ENCODE measurements at regions not wholly inside any gene's neighbourhood (a gene's known extent, or its start where the extent isn't known, plus 50 kb on each side); places are given as distances from the start of the nearest gene placed in this dataset.

GRCh38 chr2:48912110-48912509 lies 156.6 kb upstream of the LHCGR start:
- no peaks in the 10 kb centered on the region for H3K4me1 ChIP-seq (ENCODE audit: control insufficient read depth, insufficient read depth, low read length)
- DNase-seq (ENCODE audit: low read depth): peak; percentile 4
- no peak overlapping the region for H3K9ac ChIP-seq (ENCODE audit: low read length)
- H3K36me3 ChIP-seq (ENCODE audit: control insufficient read depth, insufficient read depth, low read length, severe bottlenecking): no peaks in the 10 kb centered on the region
- H3K4me3 ChIP-seq (ENCODE audit: low read length): no peak overlapping the region
- H3K27me3 ChIP-seq (replicated peaks; ENCODE audit: control insufficient read depth, insufficient read depth, low read length): peaks cover 2% of the 10 kb centered on the region
- H3K9me3 ChIP-seq (ENCODE audit: control insufficient read depth, low read length): no peaks in the 10 kb centered on the region

DNA sequence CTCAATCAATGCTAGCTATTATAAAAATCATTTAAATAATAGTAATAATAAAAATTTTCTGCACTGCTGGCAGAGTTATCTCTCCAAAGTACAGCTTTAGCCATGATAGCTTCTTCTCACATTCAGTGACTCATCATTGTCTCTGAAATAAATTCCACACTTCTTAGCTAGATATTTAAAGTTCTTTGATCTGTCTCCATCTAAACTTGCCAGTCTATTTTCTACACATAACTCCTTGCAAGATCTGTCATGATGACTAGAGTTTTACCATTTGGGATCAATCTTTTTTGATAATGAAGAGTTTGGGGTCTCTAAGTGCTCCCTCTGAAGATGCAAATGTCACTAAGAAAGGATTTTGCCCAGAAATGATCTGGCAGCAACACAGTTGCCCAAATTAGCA lies 155.4 kb upstream of the LHCGR start:
- no peak overlapping the region for H3K9ac ChIP-seq (ENCODE audit: low read length)
- no peak overlapping the region for H3K4me3 ChIP-seq (ENCODE audit: low read length)
- no peaks in the 10 kb centered on the region for H3K36me3 ChIP-seq (ENCODE audit: control insufficient read depth, insufficient read depth, low read length, severe bottlenecking)
- peaks cover 2% of the 10 kb centered on the region for H3K27me3 ChIP-seq (replicated peaks; ENCODE audit: control insufficient read depth, insufficient read depth, low read length)
- no peaks in the 10 kb centered on the region for H3K9me3 ChIP-seq (ENCODE audit: control insufficient read depth, low read length)
- no peak for DNase-seq (ENCODE audit: low read depth)
- H3K4me1 ChIP-seq (ENCODE audit: control insufficient read depth, insufficient read depth, low read length): no peaks in the 10 kb centered on the region

- Histone ChIP-seq H3K4me1 (ENCODE audit: control insufficient read depth, insufficient read depth, low read length) (no peaks in the 10 kb centered on the region), H3K36me3 (ENCODE audit: control insufficient read depth, insufficient read depth, low read length, severe bottlenecking) (no peaks in the 10 kb centered on the region), H3K9ac (ENCODE audit: low read length) (no peak overlapping the region), H3K27me3 (replicated peaks; ENCODE audit: control insufficient read depth, insufficient read depth, low read length) (peaks cover 8% of the 10 kb centered on the region), H3K9me3 (ENCODE audit: control insufficient read depth, low read length) (no peaks in the 10 kb centered on the region), H3K4me3 (ENCODE audit: low read length) (no peak overlapping the region)
- no peak for DNase-seq (ENCODE audit: low read depth)
Measured at GRCh38 chr2:48906633-48907032, 151.1 kb upstream of the LHCGR start.

GRCh38 chr2:48905696-48906095 lies 150.2 kb upstream of the LHCGR start:
- Histone ChIP-seq H3K4me3 (ENCODE audit: low read length) (no peak overlapping the region), H3K4me1 (ENCODE audit: control insufficient read depth, insufficient read depth, low read length) (peaks cover 3% of the 10 kb centered on the region), H3K9me3 (ENCODE audit: control insufficient read depth, low read length) (no peaks in the 10 kb centered on the region), H3K36me3 (ENCODE audit: control insufficient read depth, insufficient read depth, low read length, severe bottlenecking) (no peaks in the 10 kb centered on the region), H3K9ac (ENCODE audit: low read length) (no peak overlapping the region), H3K27me3 (replicated peaks; ENCODE audit: control insufficient read depth, insufficient read depth, low read length) (peaks cover 8% of the 10 kb centered on the region)
- no peak for DNase-seq (ENCODE audit: low read depth)

GRCh38 chr2:48902521-48902920 lies 147.0 kb upstream of the LHCGR start:
- no peak for DNase-seq (ENCODE audit: low read depth)
- H3K9ac ChIP-seq (ENCODE audit: low read length): no peak overlapping the region
- H3K9me3 ChIP-seq (ENCODE audit: control insufficient read depth, low read length): no peaks in the 10 kb centered on the region
- H3K4me1 ChIP-seq (ENCODE audit: control insufficient read depth, insufficient read depth, low read length): peaks cover 7% of the 10 kb centered on the region
- H3K4me3 ChIP-seq (ENCODE audit: low read length): no peak overlapping the region
- H3K36me3 ChIP-seq (ENCODE audit: control insufficient read depth, insufficient read depth, low read length, severe bottlenecking): no peaks in the 10 kb centered on the region
- peaks cover 6% of the 10 kb centered on the region for H3K27me3 ChIP-seq (replicated peaks; ENCODE audit: control insufficient read depth, insufficient read depth, low read length)

- DNase-seq (ENCODE audit: low read depth): peak; percentile 7
- Histone ChIP-seq H3K9ac (ENCODE audit: low read length) (no peak overlapping the region), H3K27me3 (replicated peaks; ENCODE audit: control insufficient read depth, insufficient read depth, low read length) (peaks cover 6% of the 10 kb centered on the region), H3K4me1 (ENCODE audit: control insufficient read depth, insufficient read depth, low read length) (peaks cover 7% of the 10 kb centered on the region), H3K36me3 (ENCODE audit: control insufficient read depth, insufficient read depth, low read length, severe bottlenecking) (no peaks in the 10 kb centered on the region), H3K9me3 (ENCODE audit: control insufficient read depth, low read length) (no peaks in the 10 kb centered on the region), H3K4me3 (ENCODE audit: low read length) (no peak overlapping the region)
Measured at GRCh38 chr2:48901416-48901815, 145.9 kb upstream of the LHCGR start.

DNA sequence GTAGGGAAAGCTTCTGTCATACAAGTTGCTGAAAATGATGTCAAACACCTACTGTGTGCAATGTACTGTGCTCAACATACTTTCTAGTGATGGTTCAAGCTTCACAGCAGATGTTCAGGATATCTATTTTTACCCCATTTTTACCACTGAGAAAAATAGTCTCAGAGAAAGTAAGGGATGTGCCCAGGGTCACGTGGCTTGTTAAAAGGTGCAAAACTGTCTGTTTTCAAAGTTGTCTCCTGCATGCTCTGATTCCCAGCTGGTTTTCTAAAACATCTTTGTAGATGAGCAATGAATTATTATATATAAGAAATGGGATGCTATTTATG lies 145.5 kb upstream of the LHCGR start:
- Histone ChIP-seq H3K4me1 (ENCODE audit: control insufficient read depth, insufficient read depth, low read length) (peaks cover 7% of the 10 kb centered on the region), H3K27me3 (replicated peaks; ENCODE audit: control insufficient read depth, insufficient read depth, low read length) (peaks cover 6% of the 10 kb centered on the region), H3K4me3 (ENCODE audit: low read length) (no peak overlapping the region), H3K9ac (ENCODE audit: low read length) (no peak overlapping the region), H3K36me3 (ENCODE audit: control insufficient read depth, insufficient read depth, low read length, severe bottlenecking) (no peaks in the 10 kb centered on the region), H3K9me3 (ENCODE audit: control insufficient read depth, low read length) (no peaks in the 10 kb centered on the region)
- DNase-seq (ENCODE audit: low read depth): no peak

DNA sequence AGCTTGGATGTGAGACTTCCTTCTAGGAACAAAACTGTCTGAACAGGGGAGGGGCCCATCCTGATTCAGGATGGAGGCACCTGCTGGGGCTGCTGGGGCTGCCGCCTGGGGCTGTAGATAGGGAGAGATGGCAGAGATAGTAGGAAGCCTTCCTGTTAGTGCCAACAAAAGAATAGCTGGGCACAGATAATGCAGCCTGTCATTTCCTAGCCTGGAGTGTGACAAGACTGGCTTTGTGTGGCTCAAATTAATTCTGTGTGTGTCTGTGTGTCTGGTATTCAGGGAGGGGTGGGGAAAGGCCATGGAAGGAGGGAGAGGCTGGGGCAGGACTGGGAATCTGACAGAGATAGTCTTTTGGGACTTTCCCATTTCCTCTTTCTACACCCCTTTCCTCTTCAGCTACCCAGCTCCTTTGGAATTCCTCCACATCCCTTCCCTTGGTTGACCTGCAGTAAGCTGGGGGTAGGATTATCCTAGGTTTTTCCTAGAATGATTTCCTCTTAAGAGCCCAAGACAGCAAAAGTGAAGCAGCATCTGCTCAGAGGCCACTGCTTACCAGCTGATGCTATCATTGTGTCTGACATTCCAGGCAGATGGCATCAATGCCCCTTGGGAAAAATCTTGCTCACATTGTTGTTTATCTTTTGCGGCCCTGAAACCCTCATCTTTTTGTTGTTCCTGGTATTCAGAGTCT lies 144.9 kb upstream of the LHCGR start:
- H3K9me3 ChIP-seq (ENCODE audit: control insufficient read depth, low read length): no peaks in the 10 kb centered on the region
- no peak overlapping the region for H3K4me3 ChIP-seq (ENCODE audit: low read length)
- H3K27me3 ChIP-seq (replicated peaks; ENCODE audit: control insufficient read depth, insufficient read depth, low read length): peaks cover 5% of the 10 kb centered on the region
- H3K36me3 ChIP-seq (ENCODE audit: control insufficient read depth, insufficient read depth, low read length, severe bottlenecking): no peaks in the 10 kb centered on the region
- H3K9ac ChIP-seq (ENCODE audit: low read length): no peak overlapping the region
- H3K4me1 ChIP-seq (ENCODE audit: control insufficient read depth, insufficient read depth, low read length): peaks cover 7% of the 10 kb centered on the region
- peak; percentile 44 for DNase-seq (ENCODE audit: low read depth)

DNA sequence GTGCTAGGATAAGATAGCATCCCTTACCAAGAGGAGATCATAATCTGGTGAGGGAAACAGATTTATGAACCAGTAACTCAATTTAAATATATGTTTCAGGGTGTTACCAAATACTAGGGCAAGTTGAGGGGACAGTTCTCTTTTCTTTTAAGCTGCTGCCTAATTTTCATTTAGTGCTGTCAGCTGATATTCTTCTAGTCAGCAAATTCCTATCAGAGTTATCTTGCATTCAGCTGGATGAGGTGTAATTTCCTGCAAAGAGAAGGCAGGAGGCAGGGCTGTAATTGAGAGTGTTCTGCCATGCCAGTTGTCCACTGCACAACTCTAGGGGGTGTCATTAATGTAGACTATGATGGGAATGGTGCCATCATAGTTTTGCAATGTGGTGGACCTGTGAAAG lies 141.3 kb upstream of the LHCGR start:
- DNase-seq (ENCODE audit: low read depth): no peak
- no peaks in the 10 kb centered on the region for H3K36me3 ChIP-seq (ENCODE audit: control insufficient read depth, insufficient read depth, low read length, severe bottlenecking)
- H3K4me1 ChIP-seq (ENCODE audit: control insufficient read depth, insufficient read depth, low read length): peaks cover 7% of the 10 kb centered on the region
- H3K9me3 ChIP-seq (ENCODE audit: control insufficient read depth, low read length): no peaks in the 10 kb centered on the region
- H3K9ac ChIP-seq (ENCODE audit: low read length): no peak overlapping the region
- peaks cover 6% of the 10 kb centered on the region for H3K27me3 ChIP-seq (replicated peaks; ENCODE audit: control insufficient read depth, insufficient read depth, low read length)
- H3K4me3 ChIP-seq (ENCODE audit: low read length): no peak overlapping the region

DNA sequence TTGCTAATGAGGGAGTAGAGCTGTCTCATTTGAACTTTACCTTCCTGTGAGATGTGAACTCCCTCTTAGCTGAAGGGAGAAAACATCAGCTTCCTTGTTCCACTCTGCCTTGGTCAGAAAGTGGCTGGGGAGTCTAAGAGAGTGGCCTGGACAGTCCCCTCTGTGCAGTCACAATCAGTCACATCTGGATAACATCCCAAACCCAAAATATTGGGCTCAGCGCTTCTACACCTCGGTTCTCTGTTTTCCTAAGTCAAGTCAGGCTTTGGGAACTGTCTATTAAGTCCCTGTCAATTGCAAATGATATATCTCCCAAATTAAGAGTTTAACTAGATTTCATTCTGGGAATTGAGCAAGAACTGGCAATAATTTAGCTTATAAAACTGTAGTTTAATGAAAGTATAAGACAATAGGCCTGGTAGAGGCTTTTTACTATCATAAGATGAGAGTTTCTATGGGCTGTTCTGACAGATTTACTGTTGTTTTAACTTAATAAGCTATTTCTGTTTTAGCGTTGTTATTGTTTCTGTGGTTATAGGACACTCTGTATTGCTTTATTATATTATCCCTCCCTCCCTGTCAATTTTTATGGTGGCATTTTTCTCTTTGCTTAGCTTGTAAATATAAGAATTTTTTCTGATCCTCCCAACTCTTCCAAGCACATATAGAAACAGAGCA lies 135.1 kb upstream of the LHCGR start:
- no peaks in the 10 kb centered on the region for H3K4me1 ChIP-seq (ENCODE audit: control insufficient read depth, insufficient read depth, low read length)
- H3K9ac ChIP-seq (ENCODE audit: low read length): no peak overlapping the region
- no peaks in the 10 kb centered on the region for H3K9me3 ChIP-seq (ENCODE audit: control insufficient read depth, low read length)
- DNase-seq (ENCODE audit: low read depth): no peak
- no peak overlapping the region for H3K4me3 ChIP-seq (ENCODE audit: low read length)
- H3K27me3 ChIP-seq (replicated peaks; ENCODE audit: control insufficient read depth, insufficient read depth, low read length): peaks cover 14% of the 10 kb centered on the region
- no peaks in the 10 kb centered on the region for H3K36me3 ChIP-seq (ENCODE audit: control insufficient read depth, insufficient read depth, low read length, severe bottlenecking)

GRCh38 chr2:48888066-48888465 lies 132.5 kb upstream of the LHCGR start:
- no peak for DNase-seq (ENCODE audit: low read depth)
- Histone ChIP-seq H3K9me3 (ENCODE audit: control insufficient read depth, low read length) (no peaks in the 10 kb centered on the region), H3K4me3 (ENCODE audit: low read length) (no peak overlapping the region), H3K27me3 (replicated peaks; ENCODE audit: control insufficient read depth, insufficient read depth, low read length) (peaks cover 24% of the 10 kb centered on the region), H3K9ac (ENCODE audit: low read length) (no peak overlapping the region), H3K4me1 (ENCODE audit: control insufficient read depth, insufficient read depth, low read length) (no peaks in the 10 kb centered on the region), H3K36me3 (ENCODE audit: control insufficient read depth, insufficient read depth, low read length, severe bottlenecking) (no peaks in the 10 kb centered on the region)

DNA sequence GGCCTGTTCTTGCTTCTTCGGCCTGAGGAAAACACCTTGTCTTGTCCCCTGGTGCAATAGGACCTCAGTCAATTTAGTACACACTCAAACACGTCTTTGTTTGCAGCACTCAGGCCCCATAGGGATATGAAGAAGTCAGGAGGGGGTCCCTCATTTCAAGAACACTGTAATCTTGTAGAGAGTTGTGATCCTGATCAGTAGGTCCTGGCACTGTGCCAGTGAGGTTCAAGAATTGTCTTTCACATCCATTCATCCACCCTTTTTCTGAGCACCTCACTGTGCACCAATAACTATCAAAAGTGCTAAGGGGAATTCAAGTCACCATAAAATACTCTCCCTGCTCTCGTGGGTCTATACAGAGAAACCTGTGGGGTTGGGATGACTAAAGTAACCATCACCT lies 131.4 kb upstream of the LHCGR start:
- Histone ChIP-seq H3K27me3 (replicated peaks; ENCODE audit: control insufficient read depth, insufficient read depth, low read length) (peaks cover 22% of the 10 kb centered on the region), H3K4me1 (ENCODE audit: control insufficient read depth, insufficient read depth, low read length) (no peaks in the 10 kb centered on the region), H3K36me3 (ENCODE audit: control insufficient read depth, insufficient read depth, low read length, severe bottlenecking) (no peaks in the 10 kb centered on the region), H3K9me3 (ENCODE audit: control insufficient read depth, low read length) (no peaks in the 10 kb centered on the region), H3K4me3 (ENCODE audit: low read length) (no peak overlapping the region), H3K9ac (ENCODE audit: low read length) (no peak overlapping the region)
- DNase-seq (ENCODE audit: low read depth): no peak

Measured in adipocyte (in vitro differentiated cells).